OCI-LY7 (cell line): ENCODE measurements at regions not wholly inside any gene's neighbourhood (a gene's known extent, or its start where the extent isn't known, plus 50 kb on each side); places are given as distances from the start of the nearest gene placed in this dataset.

Experiments used
- BruUV-seq: library from RNA; stranded (reverse); fragments of 400-500 nt; replicated peaks from 2 replicates; lab custom pipeline; 2021; lab: Mats Ljungman, UMichigan
- CTCF ChIA-PET: fragments of 300-600 bp; sonication (Branson Sonifier 250); formaldehyde crosslinking; loops from one replicate; lab custom pipeline; 2022; ENCODE audit warnings: antibody characterized with exemption; ENCODE audit not compliant: unreplicated experiment; lab: Charles Lee
- POLR2A ChIA-PET: fragments of 300-600 bp; sonication (Branson Sonifier 250); formaldehyde crosslinking; loops from one replicate; lab custom pipeline; 2022; ENCODE audit warnings: antibody characterized with exemption; lab: Charles Lee
- DNase-seq: peaks from one replicate; pipeline ENCODE4 v3.0.0-alpha.2; 2015; ENCODE audit warnings: low spot score
- H2AFZ ChIP-seq: fragments of 200-600 bp; sonication (generic), shearing (Covaris generic); 2 replicates; pipeline ENCODE4 v1.6.1; 2014; ENCODE audit warnings: mild to moderate bottlenecking, antibody characterized with exemption, low read length, moderate library complexity
- H3K27ac ChIP-seq: fragments of 200-600 bp; sonication (generic); 2 replicates; pipeline ENCODE4 v1.5.1; 2014; ENCODE audit warnings: mixed run types, low read depth, mild to moderate bottlenecking, moderate library complexity, low read length, inconsistent platforms; ENCODE audit not compliant: poor library complexity, severe bottlenecking
- H3K36me3 ChIP-seq: fragments of 200-600 bp; sonication (generic); 2 replicates; pipeline ENCODE4 v1.6.1; 2014; ENCODE audit warnings: mild to moderate bottlenecking, antibody characterized with exemption, low read length, moderate library complexity, mixed read lengths; ENCODE audit not compliant: insufficient read depth
- H3K4me1 ChIP-seq: fragments of 200-600 bp; sonication (generic); 2 replicates; pipeline ENCODE4 v1.5.1; 2014; ENCODE audit warnings: mild to moderate bottlenecking, low read length; ENCODE audit not compliant: insufficient read depth, poor library complexity, severe bottlenecking
- H3K4me2 ChIP-seq: fragments of 200-600 bp; sonication (generic); 2 replicates; pipeline ENCODE4 v1.6.1; 2014; ENCODE audit warnings: mild to moderate bottlenecking, low read length
- H3K4me3 ChIP-seq: fragments of 200-600 bp; sonication (generic); 2 replicates; pipeline ENCODE4 v1.5.1; 2014; ENCODE audit warnings: mild to moderate bottlenecking, low read depth, low read length; ENCODE audit not compliant: poor library complexity, severe bottlenecking
- H3K79me2 ChIP-seq: fragments of 200-600 bp; sonication (generic); 2 replicates; pipeline ENCODE4 v1.6.1; 2016; ENCODE audit warnings: low read depth, mild to moderate bottlenecking, low read length, moderate library complexity, mixed read lengths; ENCODE audit not compliant: insufficient read depth
- H3K9me2 ChIP-seq: fragments of 200-600 bp; sonication (generic); 2 replicates; pipeline ENCODE4 v1.6.1; 2016; ENCODE audit warnings: mild to moderate bottlenecking, low read length, mixed read lengths; ENCODE audit not compliant: insufficient read depth
- H3K9me3 ChIP-seq: fragments of 200-600 bp; sonication (generic); 2 replicates; pipeline ENCODE4 v1.6.1; 2014; ENCODE audit warnings: mild to moderate bottlenecking, mixed run types, low read length, mixed read lengths
- H4K20me1 ChIP-seq: fragments of 200-600 bp; sonication (generic); 2 replicates; pipeline ENCODE4 v1.6.1; 2014; ENCODE audit warnings: mild to moderate bottlenecking, antibody characterized with exemption, low read length, moderate library complexity, mixed read lengths; ENCODE audit not compliant: insufficient read depth
- CTCF ChIP-seq: fragments of 200-600 bp; sonication (generic); conservative IDR thresholded peaks from 2 replicates; pipeline ENCODE4 v1.5.1; 2014; ENCODE audit warnings: mild to moderate bottlenecking, antibody characterized with exemption, low read length, moderate library complexity, mixed read lengths
- EZH2phosphoT487 ChIP-seq: fragments of 200-600 bp; sonication (generic); IDR thresholded peaks from 2 replicates; pipeline ENCODE4 v1.6.1; 2018; ENCODE audit warnings: low read depth, borderline replicate concordance, mild to moderate bottlenecking, mixed run types, antibody characterized with exemption, low read length, moderate library complexity, mixed read lengths
- intact Hi-C: fragments of 100-400 bp; cut with micrococcal nuclease; formaldehyde crosslinking; loops from one replicate; pipeline ENCODE4 v1.10.0; 2022; ENCODE audit not compliant: unreplicated experiment

GRCh38 chr1:197850918-197851317 is 51.5 kb upstream of the C1orf53 start:
- CTCF ChIA-PET: no interaction called here
- no peaks in the 10 kb centered on the region for H4K20me1 ChIP-seq
- no peaks in the 10 kb centered on the region for H3K79me2 ChIP-seq
- DNase-seq: no peak
- BruUV-seq: no TSS peak
- H3K9me3 ChIP-seq: 0 out of 2 replicates have a peak, but pooled peaks cover 3% of the 10 kb centered on the region
- no peak overlapping the region for H3K4me3 ChIP-seq
- no peaks in the 10 kb centered on the region for H3K4me1 ChIP-seq
- POLR2A ChIA-PET: interaction anchor here (0.8 to 1.3 kb wide), 2 partner anchors 12 to 20 kb away, joined by 3 read pairs; no protein-coding TSS in a partner anchor
- H2AFZ ChIP-seq: no peak overlapping the region
- H3K27ac ChIP-seq: no peak overlapping the region
- intact Hi-C loops: no loop called here
- no peak overlapping the region for H3K4me2 ChIP-seq
- H3K36me3 ChIP-seq: no peaks in the 10 kb centered on the region
- TF ChIP-seq EZH2phosphoT487: no peak
- no peak for TF ChIP-seq CTCF
- H3K9me2 ChIP-seq: no peaks in the 10 kb centered on the region

- no TSS peak for BruUV-seq
- Histone ChIP-seq H3K4me3 (no peak overlapping the region), H3K4me1 (no peaks in the 10 kb centered on the region), H3K27ac (no peak overlapping the region), H3K4me2 (no peak overlapping the region), H3K9me2 (no peaks in the 10 kb centered on the region), H3K79me2 (no peaks in the 10 kb centered on the region), H2AFZ (no peak overlapping the region), H4K20me1 (no peaks in the 10 kb centered on the region), H3K36me3 (no peaks in the 10 kb centered on the region), H3K9me3 (no peaks in the 10 kb centered on the region)
- ChIA-PET CTCF (no interaction called here), POLR2A (interaction anchor here (0.8 to 1.1 kb wide), 2 partner anchors 11 to 271 kb away, joined by 3 to 4 read pairs; no protein-coding TSS in a partner anchor)
- no peak for TF ChIP-seq EZH2phosphoT487
- TF ChIP-seq CTCF: no peak
- DNase-seq: no peak
- intact Hi-C loops: no loop called here
Measured at GRCh38 chr1:197850042-197850441, 52.4 kb upstream of the C1orf53 start.

- H2AFZ ChIP-seq: no peak overlapping the region
- no peak overlapping the region for H3K4me2 ChIP-seq
- H3K36me3 ChIP-seq: no peaks in the 10 kb centered on the region
- no peak overlapping the region for H3K4me3 ChIP-seq
- H3K79me2 ChIP-seq: no peaks in the 10 kb centered on the region
- ChIA-PET CTCF (no interaction called here), POLR2A (interaction anchor here (1.4 kb wide), 1 partner anchor 22 kb away, joined by 4 read pairs; no protein-coding TSS in a partner anchor)
- H4K20me1 ChIP-seq: no peaks in the 10 kb centered on the region
- H3K27ac ChIP-seq: no peak overlapping the region
- TF ChIP-seq EZH2phosphoT487: no peak
- no peak for TF ChIP-seq CTCF
- H3K9me3 ChIP-seq: no peaks in the 10 kb centered on the region
- H3K4me1 ChIP-seq: no peaks in the 10 kb centered on the region
- no TSS peak for BruUV-seq
- intact Hi-C loops: no loop called here
- DNase-seq: no peak
- no peaks in the 10 kb centered on the region for H3K9me2 ChIP-seq
Measured at GRCh38 chr1:197848350-197848749, 54.1 kb upstream of the C1orf53 start.
